ENCODE measurements at regions not wholly inside any gene's neighbourhood (a gene's known extent, or its start where the extent isn't known, plus 50 kb on each side); places are given as distances from the start of the nearest gene placed in this dataset.

GRCh38 chr2:195457873-195458272, 199.2 kb upstream of the SLC39A10 start:
- H3K79me2 ChIP-seq (ENCODE audit: low read depth), result no peaks in the 10 kb centered on the region
- H3K36me3 ChIP-seq (ENCODE audit: low read depth), result no peaks in the 10 kb centered on the region
- CTCF ChIA-PET, result no interaction called here
- intact Hi-C loops (cut with micrococcal nuclease; ENCODE audit: unreplicated experiment), result no loop called here
- H3F3A ChIP-seq (ENCODE audit: insufficient read depth, low read depth), result no peaks in the 10 kb centered on the region
- no peaks in the 10 kb centered on the region for H4K20me1 ChIP-seq (ENCODE audit: insufficient read depth)
- DNase-seq, result no peak
- BruUV-seq (replicated peaks), result no TSS peak
- TF ChIP-seq CTCF (conservative IDR thresholded peaks at IDR 0.05), result no peak
- no peak for TF ChIP-seq EZH2 (IDR thresholded peaks at IDR 0.05; ENCODE audit: low read depth)
- H3K27ac ChIP-seq, result no peak overlapping the region
- H3K4me2 ChIP-seq, result no peak overlapping the region
- no peaks in the 10 kb centered on the region for H3K4me1 ChIP-seq (replicated peaks; ENCODE audit: insufficient read depth)
- no peaks in the 10 kb centered on the region for H3K27me3 ChIP-seq (ENCODE audit: insufficient read depth, low read depth)
- H3K4me3 ChIP-seq, result no peak overlapping the region
- H3K9me2 ChIP-seq (ENCODE audit: insufficient read depth), result no peaks in the 10 kb centered on the region
- no peaks in the 10 kb centered on the region for H3K9me3 ChIP-seq (ENCODE audit: insufficient read depth, low read depth)
- H2AFZ ChIP-seq, result no peak overlapping the region
- POLR2A ChIA-PET (ENCODE audit: unreplicated experiment), result no interaction called here

GRCh38 chr2:195456771-195457170, 200.3 kb upstream of the SLC39A10 start:
- intact Hi-C loops (cut with micrococcal nuclease; ENCODE audit: unreplicated experiment), result no loop called here
- no peaks in the 10 kb centered on the region for H3F3A ChIP-seq (ENCODE audit: insufficient read depth, low read depth)
- no peak overlapping the region for H3K27ac ChIP-seq
- ChIA-PET CTCF (no interaction called here), POLR2A (ENCODE audit: unreplicated experiment) (no interaction called here)
- no peaks in the 10 kb centered on the region for H4K20me1 ChIP-seq (ENCODE audit: insufficient read depth)
- H3K36me3 ChIP-seq (ENCODE audit: low read depth), result no peaks in the 10 kb centered on the region
- no peak for TF ChIP-seq EZH2 (IDR thresholded peaks at IDR 0.05; ENCODE audit: low read depth)
- TF ChIP-seq CTCF (conservative IDR thresholded peaks at IDR 0.05), result no peak
- no peak for DNase-seq
- no TSS peak for BruUV-seq (replicated peaks)
- no peak overlapping the region for H3K4me3 ChIP-seq
- H3K4me2 ChIP-seq, result no peak overlapping the region
- H3K4me1 ChIP-seq (replicated peaks; ENCODE audit: insufficient read depth), result no peaks in the 10 kb centered on the region
- H3K9me2 ChIP-seq (ENCODE audit: insufficient read depth), result no peaks in the 10 kb centered on the region
- H3K27me3 ChIP-seq (ENCODE audit: insufficient read depth, low read depth), result no peaks in the 10 kb centered on the region
- no peaks in the 10 kb centered on the region for H3K9me3 ChIP-seq (ENCODE audit: insufficient read depth, low read depth)
- no peak overlapping the region for H2AFZ ChIP-seq
- no peaks in the 10 kb centered on the region for H3K79me2 ChIP-seq (ENCODE audit: low read depth)

- no peak for TF ChIP-seq CTCF (conservative IDR thresholded peaks at IDR 0.05)
- no peak for TF ChIP-seq EZH2 (IDR thresholded peaks at IDR 0.05; ENCODE audit: low read depth)
- intact Hi-C loops (cut with micrococcal nuclease; ENCODE audit: unreplicated experiment), result no loop called here
- no TSS peak for BruUV-seq (replicated peaks)
- CTCF ChIA-PET, result no interaction called here
- Histone ChIP-seq H3K27ac (no peak overlapping the region), H2AFZ (no peak overlapping the region), H3K9me3 (ENCODE audit: insufficient read depth, low read depth) (no peaks in the 10 kb centered on the region), H3F3A (ENCODE audit: insufficient read depth, low read depth) (no peaks in the 10 kb centered on the region), H3K4me3 (no peak overlapping the region), H3K27me3 (ENCODE audit: insufficient read depth, low read depth) (no peaks in the 10 kb centered on the region), H3K9me2 (ENCODE audit: insufficient read depth) (no peaks in the 10 kb centered on the region), H3K79me2 (ENCODE audit: low read depth) (no peaks in the 10 kb centered on the region), H3K4me2 (no peak overlapping the region), H4K20me1 (ENCODE audit: insufficient read depth) (no peaks in the 10 kb centered on the region), H3K4me1 (replicated peaks; ENCODE audit: insufficient read depth) (no peaks in the 10 kb centered on the region), H3K36me3 (ENCODE audit: low read depth) (no peaks in the 10 kb centered on the region)
- DNase-seq, result no peak
- POLR2A ChIA-PET (ENCODE audit: unreplicated experiment), result no interaction called here
Observed at GRCh38 chr2:195451160-195451559, 205.9 kb upstream of the SLC39A10 start.

Measured in PC-9 (cell line).